Heart right ventricle (tissue), 16 donors: ENCODE measurements at regions not wholly inside any gene's neighbourhood (a gene's known extent, or its start where the extent isn't known, plus 50 kb on each side); places are given as distances from the start of the nearest gene placed in this dataset.

Experiments used
- ATAC-seq, 8 donors: fragments of 200-7000 bp; cut with Tn5 transposase; one replicate each; pipeline ENCODE4 v1.9.1; 2020; ENCODE audit warnings: mild to moderate bottlenecking in 8 of 8, moderate library complexity in 8 of 8, moderate number of reproducible peaks in 1 of 8
- DNase-seq, 2 donors: peaks; one replicate each; pipeline ENCODE4 v3.0.0-alpha.2; 2020
- H3K27ac ChIP-seq, 10 donors: fragments of 200-600 bp; sonication (generic) in 2 of 10; one replicate each; pipeline versions ENCODE4 v1.5.0 to v1.8.0; 2020 to 2022; ENCODE audit warnings: mild to moderate bottlenecking in 3 of 10
- H3K27me3 ChIP-seq, 7 donors: fragments of 200-600 bp; one replicate each; pipeline ENCODE4 v1.8.0; 2021 to 2022; ENCODE audit warnings: mild to moderate bottlenecking in 2 of 7
- H3K36me3 ChIP-seq, 9 donors: fragments of 200-600 bp; sonication (generic) in 1 of 9; one replicate each; pipeline versions ENCODE4 v1.5.0 to v1.8.0; 2020 to 2022; ENCODE audit warnings: mild to moderate bottlenecking in 2 of 9
- H3K4me1 ChIP-seq, 9 donors: fragments of 200-600 bp; sonication (generic) in 1 of 9; one replicate each; pipeline versions ENCODE4 v1.5.0 to v1.8.0; 2020 to 2022; ENCODE audit warnings: mild to moderate bottlenecking in 4 of 9
- H3K4me3 ChIP-seq, 10 donors: fragments of 200-600 bp; sonication (generic) in 2 of 10; one replicate each; pipeline versions ENCODE4 v1.5.0 to v1.8.0; 2020 to 2022; ENCODE audit warnings: mild to moderate bottlenecking in 7 of 10, moderate library complexity in 2 of 10
- H3K9me3 ChIP-seq, 11 donors: fragments of 200-600 bp in 10 of 11; sonication (generic) in 2 of 11; one replicate each; pipeline versions ENCODE4 v1.5.0 to v1.8.0; 2013 to 2022; ENCODE audit warnings: mild to moderate bottlenecking in 2 of 11, control low read depth in 1 of 11, moderate library complexity in 1 of 11
- WGBS, 2 donors: extraction: QIAGEN DNeasy Blood & Tissue Kit; methylation state at CpG; one replicate each; pipeline ENCODE4 v1.1.7; 2013; ENCODE audit warnings: inconsistent platforms in 1 of 2; 5-methylcytosine and 5-hydroxymethylcytosine counted together
- intact Hi-C, 10 donors: fragments of 100-400 bp; cut with DNase I; formaldehyde crosslinking; loops; one replicate each; pipeline versions ENCODE4 v1.11.1 to v1.14.2; 2022
- TF ChIP-seq, protein P1 (sequence below), 9 donors: fragments of 200-600 bp; sonication (generic) in 2 of 9; IDR thresholded peaks; one replicate each; pipeline versions ENCODE4 v1.5.0 to v1.8.0; 2021 to 2022; ENCODE audit warnings: antibody characterized with exemption in 9 of 9, mild to moderate bottlenecking in 5 of 9, moderate library complexity in 1 of 9
- donor health status: Arrhythmogenic right ventricular cardiomyopathy.
- donor health status: ischemic (EF 13 %, LVEDD 7.1; RV severe dilation, severe dysfunction).
- donor health status: healthy with polysubstance abuse.
- donor health status: DM: no; HTN: yes; CAD: no.
- donor health status: DM: no; HTN: no; CAD: no.
- donor health status: ischemic (EF 25% LVEDD 6.9; RV normal size, moderate dysfunction).
- donor health status: ischemic (EF 25% LVEDD 5.7; RV mildly dilated, moderate dysfunction).
- donor health status: healthy.
- donor health status: DM: yes; HTN: yes; CAD: no.
- donor health status: Ischemic cardiomyopathy.
- donor health status: ischemic (EF 35%, LVEDD 5.7; RV mildly dilated, moderate dysfunction).
- donor health status: nonischemic (EF 11% LVEDD 7.7; RV severe dilation, severe dysfunction).
- donor health status: DM: yes; HTN: yes; CAD: no.
- donor health status: PGD.
- donor health status: ischemic (EF 29% LVEDD 5.4; RV normal size, mild dysfunction).
- donor health status: nonischemic (EF 23%, LVEDD 6.1; RV moderate dilation, normal function).

- no peak for ATAC-seq
- H3K4me3 ChIP-seq: no peak overlapping the region
- DNase-seq: no peak
- no peak overlapping the region for H3K27ac ChIP-seq
- H3K27me3 ChIP-seq: no peaks in the 10 kb centered on the region
- no peaks in the 10 kb centered on the region for H3K4me1 ChIP-seq
- H3K9me3 ChIP-seq: no peaks in the 10 kb centered on the region
- intact Hi-C loops: no loop called here
- no peaks in the 10 kb centered on the region for H3K36me3 ChIP-seq
- 50 to 62% methylated on average over 3 of the region's 3 CpGs for WGBS, 2 donors
- TF ChIP-seq, protein P1, sequence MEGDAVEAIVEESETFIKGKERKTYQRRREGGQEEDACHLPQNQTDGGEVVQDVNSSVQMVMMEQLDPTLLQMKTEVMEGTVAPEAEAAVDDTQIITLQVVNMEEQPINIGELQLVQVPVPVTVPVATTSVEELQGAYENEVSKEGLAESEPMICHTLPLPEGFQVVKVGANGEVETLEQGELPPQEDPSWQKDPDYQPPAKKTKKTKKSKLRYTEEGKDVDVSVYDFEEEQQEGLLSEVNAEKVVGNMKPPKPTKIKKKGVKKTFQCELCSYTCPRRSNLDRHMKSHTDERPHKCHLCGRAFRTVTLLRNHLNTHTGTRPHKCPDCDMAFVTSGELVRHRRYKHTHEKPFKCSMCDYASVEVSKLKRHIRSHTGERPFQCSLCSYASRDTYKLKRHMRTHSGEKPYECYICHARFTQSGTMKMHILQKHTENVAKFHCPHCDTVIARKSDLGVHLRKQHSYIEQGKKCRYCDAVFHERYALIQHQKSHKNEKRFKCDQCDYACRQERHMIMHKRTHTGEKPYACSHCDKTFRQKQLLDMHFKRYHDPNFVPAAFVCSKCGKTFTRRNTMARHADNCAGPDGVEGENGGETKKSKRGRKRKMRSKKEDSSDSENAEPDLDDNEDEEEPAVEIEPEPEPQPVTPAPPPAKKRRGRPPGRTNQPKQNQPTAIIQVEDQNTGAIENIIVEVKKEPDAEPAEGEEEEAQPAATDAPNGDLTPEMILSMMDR (IDR thresholded peaks at IDR 0.05): no peak
Measured at GRCh38 chr5:118597543-118597942, 390.8 kb downstream of the DTWD2 start.

DNA sequence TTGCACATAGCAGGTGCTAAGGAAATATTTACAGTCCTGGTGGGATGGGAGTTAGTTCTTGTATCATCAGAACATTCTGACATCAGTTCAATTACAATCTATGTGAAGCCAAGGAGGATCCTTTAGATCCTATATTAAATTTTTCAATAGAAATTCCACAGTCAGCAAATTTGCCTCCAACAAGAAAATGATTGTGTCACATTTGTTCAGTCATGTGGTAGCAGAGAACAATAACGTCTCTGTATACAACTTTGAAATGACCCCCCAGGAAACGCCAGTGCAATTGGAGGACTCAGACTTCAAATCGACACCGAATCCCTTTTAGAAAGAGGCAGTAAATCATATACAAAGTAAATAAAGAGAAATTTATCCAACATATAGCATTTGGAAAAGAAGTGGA lies 392.1 kb downstream of the DTWD2 start:
- Histone ChIP-seq H3K4me1 (peaks cover 0 to 6% (median 0%) of the 10 kb centered on the region in 9 donors), H3K9me3 (no peaks in the 10 kb centered on the region), H3K27me3 (no peaks in the 10 kb centered on the region), H3K4me3 (no peak overlapping the region), H3K36me3 (no peaks in the 10 kb centered on the region), H3K27ac (no peak overlapping the region)
- 76 to 81% methylated on average over 4 of the region's 4 CpGs for WGBS, 2 donors
- intact Hi-C loops: no loop called here
- TF ChIP-seq, protein P1 (IDR thresholded peaks at IDR 0.05): no peak
- ATAC-seq (no peak), DNase-seq (no peak)

GRCh38 chr5:118593003-118593328 lies 395.4 kb downstream of the DTWD2 start:
- Histone ChIP-seq H3K36me3 (no peaks in the 10 kb centered on the region), H3K9me3 (no peaks in the 10 kb centered on the region), H3K4me3 (no peak overlapping the region), H3K27me3 (no peaks in the 10 kb centered on the region), H3K27ac (no peak overlapping the region), H3K4me1 (peaks cover 0 to 6% (median 0%) of the 10 kb centered on the region in 9 donors)
- intact Hi-C loops: no loop called here
- 86 to 95% methylated on average over 1 of the region's 1 CpG for WGBS, 2 donors
- DNase-seq: no peak
- no peak for ATAC-seq
- TF ChIP-seq, protein P1 (IDR thresholded peaks at IDR 0.05): peak in 2 of 9 donors; percentile 8 to 12

- Histone ChIP-seq H3K9me3 (no peaks in the 10 kb centered on the region), H3K27ac (no peak overlapping the region), H3K36me3 (no peaks in the 10 kb centered on the region), H3K27me3 (no peaks in the 10 kb centered on the region), H3K4me3 (no peak overlapping the region), H3K4me1 (peaks cover 0 to 6% (median 0%) of the 10 kb centered on the region in 9 donors)
- TF ChIP-seq, protein P1 (IDR thresholded peaks at IDR 0.05): no peak
- intact Hi-C loops: no loop called here
- DNase-seq (no peak), ATAC-seq (peak in 1 of 8 donors; percentile 51)
- 53 to 63% methylated on average over 5 of the region's 5 CpGs for WGBS, 2 donors
Measured at GRCh38 chr5:118592229-118593002, 395.9 kb downstream of the DTWD2 start.
